GM12873 (cell line): ENCODE measurements at regions not wholly inside any gene's neighbourhood (a gene's known extent, or its start where the extent isn't known, plus 50 kb on each side); places are given as distances from the start of the nearest gene placed in this dataset.

Experiments used
- CTCF ChIP-seq: IDR thresholded peaks from 2 replicates; pipeline ENCODE4 v1.5.1; 2012; ENCODE audit warnings: low read depth, mild to moderate bottlenecking, moderate library complexity, low read length, control low read depth; ENCODE audit not compliant: insufficient read depth; ENCODE audit errors: missing control alignments

- no peak for TF ChIP-seq CTCF
These were observed 99.5 kb downstream of the CXXC4 start for GRCh38 chr4:104395168-104395614.

- TF ChIP-seq CTCF, result no peak
These were observed 100.1 kb downstream of the CXXC4 start for GRCh38 chr4:104394406-104395167.

GRCh38 chr4:104393655-104394324 is 100.9 kb downstream of the CXXC4 start:
- TF ChIP-seq CTCF, result no peak

GRCh38 chr4:104385713-104386112 is 109.0 kb downstream of the CXXC4 start:
- TF ChIP-seq CTCF, result no peak

- TF ChIP-seq CTCF, result no peak
These were observed 111.7 kb downstream of the CXXC4 start for GRCh38 chr4:104382961-104383360.

DNA sequence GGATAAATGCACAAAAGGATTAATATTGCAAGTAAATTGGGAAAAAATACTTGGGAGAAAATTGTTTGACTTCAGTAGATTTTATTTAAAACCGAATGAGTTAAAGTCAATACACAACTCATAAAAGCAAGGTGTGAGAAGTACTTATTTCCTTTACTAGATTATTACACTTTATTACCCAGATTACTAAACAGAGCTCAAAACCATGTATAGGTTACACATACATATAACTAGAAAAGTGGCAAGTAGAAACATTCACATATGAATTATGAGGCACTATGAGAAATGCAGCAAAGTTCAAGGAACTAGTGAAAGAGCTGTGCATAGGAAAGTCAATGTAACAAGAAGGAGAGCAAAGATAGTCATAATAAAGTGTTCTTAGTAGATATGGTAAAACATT is 113.0 kb downstream of the CXXC4 start:
- no peak for TF ChIP-seq CTCF

DNA sequence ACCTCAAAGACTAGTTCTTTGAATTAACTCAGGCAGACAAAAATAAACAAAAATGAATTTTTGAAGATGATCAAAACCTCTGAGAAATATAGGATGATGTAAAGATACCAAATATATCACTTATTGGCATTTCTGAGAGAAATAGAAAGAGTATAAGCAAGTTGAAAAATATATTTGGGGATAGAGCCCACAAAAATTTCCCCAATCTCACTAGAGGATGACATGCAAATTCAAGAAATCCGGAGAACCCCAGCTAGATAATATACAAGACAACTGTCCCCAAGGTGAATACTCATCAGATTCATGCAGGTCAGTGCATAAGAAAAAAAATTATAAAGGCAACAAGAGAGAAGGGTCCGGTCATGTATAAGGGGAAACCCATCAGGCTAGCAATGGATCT is 129.1 kb downstream of the CXXC4 start:
- no peak for TF ChIP-seq CTCF
